PC-3 (cell line): ENCODE measurements at regions not wholly inside any gene's neighbourhood (a gene's known extent, or its start where the extent isn't known, plus 50 kb on each side); places are given as distances from the start of the nearest gene placed in this dataset.
"Not testable (repeated sequence)": the region's sequence is repeated elsewhere in the genome, so short reads cannot be mapped to it uniquely, and the experiment has no call there.

Source experiments
- ATAC-seq: fragments of 200-7000 bp; cut with Tn5 transposase; 2 replicates; pipeline ENCODE4 v1.9.1; 2020; ENCODE audit warnings: mild to moderate bottlenecking, moderate library complexity
- BruUV-seq: library from RNA; stranded (reverse); fragments of 400-500 nt; replicated peaks from 2 replicates; lab custom pipeline; 2021; lab: Mats Ljungman, UMichigan
- CTCF ChIA-PET: fragments of 300-600 bp; sonication (Branson Sonifier 250); formaldehyde crosslinking; loops from one replicate; lab custom pipeline; 2022; ENCODE audit warnings: antibody characterized with exemption; lab: Charles Lee
- POLR2A ChIA-PET: fragments of 300-600 bp; sonication (Branson Sonifier 250); formaldehyde crosslinking; loops from one replicate; lab custom pipeline; 2022; ENCODE audit warnings: antibody characterized with exemption; ENCODE audit not compliant: unreplicated experiment; lab: Charles Lee
- DNase-seq: peaks from one replicate; pipeline ENCODE4 v3.0.0-alpha.2; 2015
- H2AFZ ChIP-seq: fragments of 300-600 bp; sonication (generic); 2 replicates; pipeline ENCODE4 v1.6.0; 2016; ENCODE audit warnings: antibody characterized with exemption, low read length
- H3F3A ChIP-seq: fragments of 300-600 bp; sonication (generic); one replicate; pipeline ENCODE4 v1.6.0; 2017; ENCODE audit warnings: antibody characterized with exemption, low read length, control low read depth, mild to moderate bottlenecking; ENCODE audit not compliant: unreplicated experiment
- H3K27ac ChIP-seq: fragments of 300-600 bp; sonication (generic); 2 replicates; pipeline ENCODE4 v1.5.1; 2016; ENCODE audit warnings: mild to moderate bottlenecking, low read length
- H3K27me3 ChIP-seq: fragments of 300-600 bp; sonication (generic); 2 replicates; pipeline ENCODE4 v1.6.1; 2016; ENCODE audit warnings: low read length, mixed read lengths
- H3K36me3 ChIP-seq: fragments of 300-600 bp; sonication (generic); 2 replicates; pipeline ENCODE4 v1.6.1; 2016; ENCODE audit warnings: low read depth, mixed run types, low read length, mixed read lengths
- H3K4me1 ChIP-seq: fragments of 300-600 bp; sonication (generic); 2 replicates; pipeline ENCODE4 v1.5.1; 2016; ENCODE audit warnings: low read length; ENCODE audit not compliant: insufficient read depth
- H3K4me2 ChIP-seq: fragments of 300-600 bp; sonication (generic); 2 replicates; pipeline ENCODE4 v1.6.0; 2016; ENCODE audit warnings: low read length
- H3K4me3 ChIP-seq: fragments of 300-600 bp; sonication (generic); 2 replicates; pipeline ENCODE4 v1.5.1; 2016; ENCODE audit warnings: mild to moderate bottlenecking, low read length, mixed read lengths
- H3K79me2 ChIP-seq: fragments of 300-600 bp; sonication (generic); 2 replicates; pipeline ENCODE4 v1.6.1; 2017; ENCODE audit warnings: low read length, mixed read lengths
- H3K9ac ChIP-seq: fragments of 300-600 bp; sonication (generic); 2 replicates; pipeline ENCODE4 v1.6.0; 2016; ENCODE audit warnings: mild to moderate bottlenecking, low read length
- H3K9me2 ChIP-seq: fragments of 300-600 bp; sonication (generic); replicated peaks from 2 replicates; pipeline ENCODE4 v1.6.1; 2016; ENCODE audit warnings: mixed run types, low read length, mixed read lengths
- H3K9me3 ChIP-seq: fragments of 300-600 bp; sonication (generic); 2 replicates; pipeline ENCODE4 v1.6.1; 2016; ENCODE audit warnings: low read length, mixed read lengths
- H4K20me1 ChIP-seq: fragments of 300-600 bp; sonication (generic); 2 replicates; pipeline ENCODE4 v1.6.1; 2016; ENCODE audit warnings: low read length, mixed read lengths
- EZH2 ChIP-seq: fragments of 300-600 bp; sonication (generic); IDR thresholded peaks from one replicate; pipeline ENCODE4 v1.6.1; 2017; ENCODE audit warnings: antibody characterized with exemption, mild to moderate bottlenecking, low read length; ENCODE audit not compliant: unreplicated experiment
- EZH2phosphoT487 ChIP-seq: fragments of 300-600 bp; sonication (generic); IDR thresholded peaks from 2 replicates; pipeline ENCODE4 v1.6.1; 2018; ENCODE audit warnings: mild to moderate bottlenecking, antibody characterized with exemption, low read length, borderline replicate concordance
- intact Hi-C: fragments of 100-400 bp; cut with micrococcal nuclease; formaldehyde crosslinking; loops from 2 replicates; pipeline ENCODE4 v1.9.0; 2023
- TF ChIP-seq, protein P1 (sequence below): fragments of 300-600 bp; sonication (generic); conservative IDR thresholded peaks from 2 replicates; pipeline ENCODE4 v1.5.1; 2017; ENCODE audit warnings: antibody characterized with exemption, low read depth, mild to moderate bottlenecking, low read length

- ChIA-PET POLR2A (no interaction called here), CTCF (no interaction called here)
- H3K9me3 ChIP-seq, result no peaks in the 10 kb centered on the region
- no peak overlapping the region for H3K27ac ChIP-seq
- no peaks in the 10 kb centered on the region for H3K4me1 ChIP-seq
- DNase-seq (no peak), ATAC-seq (no peak)
- no peaks in the 10 kb centered on the region for H3K79me2 ChIP-seq
- H3K36me3 ChIP-seq, result no peaks in the 10 kb centered on the region
- peaks cover 67% of the 10 kb centered on the region for H3K27me3 ChIP-seq
- H3K4me3 ChIP-seq, result no peak overlapping the region
- TF ChIP-seq EZH2phosphoT487, result no peak
- TF ChIP-seq EZH2, result no peak
- TF ChIP-seq, protein P1, sequence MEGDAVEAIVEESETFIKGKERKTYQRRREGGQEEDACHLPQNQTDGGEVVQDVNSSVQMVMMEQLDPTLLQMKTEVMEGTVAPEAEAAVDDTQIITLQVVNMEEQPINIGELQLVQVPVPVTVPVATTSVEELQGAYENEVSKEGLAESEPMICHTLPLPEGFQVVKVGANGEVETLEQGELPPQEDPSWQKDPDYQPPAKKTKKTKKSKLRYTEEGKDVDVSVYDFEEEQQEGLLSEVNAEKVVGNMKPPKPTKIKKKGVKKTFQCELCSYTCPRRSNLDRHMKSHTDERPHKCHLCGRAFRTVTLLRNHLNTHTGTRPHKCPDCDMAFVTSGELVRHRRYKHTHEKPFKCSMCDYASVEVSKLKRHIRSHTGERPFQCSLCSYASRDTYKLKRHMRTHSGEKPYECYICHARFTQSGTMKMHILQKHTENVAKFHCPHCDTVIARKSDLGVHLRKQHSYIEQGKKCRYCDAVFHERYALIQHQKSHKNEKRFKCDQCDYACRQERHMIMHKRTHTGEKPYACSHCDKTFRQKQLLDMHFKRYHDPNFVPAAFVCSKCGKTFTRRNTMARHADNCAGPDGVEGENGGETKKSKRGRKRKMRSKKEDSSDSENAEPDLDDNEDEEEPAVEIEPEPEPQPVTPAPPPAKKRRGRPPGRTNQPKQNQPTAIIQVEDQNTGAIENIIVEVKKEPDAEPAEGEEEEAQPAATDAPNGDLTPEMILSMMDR, result no peak
- no TSS peak for BruUV-seq
- no peaks in the 10 kb centered on the region for H4K20me1 ChIP-seq
- intact Hi-C loops, result loop anchor here (5.0 kb wide), 1 partner anchor 302 kb away; no protein-coding TSS in a partner anchor
- H3K4me2 ChIP-seq, result no peak overlapping the region
- no peak overlapping the region for H2AFZ ChIP-seq
- no peaks in the 10 kb centered on the region for H3F3A ChIP-seq
- no peaks in the 10 kb centered on the region for H3K9me2 ChIP-seq
- H3K9ac ChIP-seq, result no peak overlapping the region
Measured at GRCh38 chr12:131634037-131634436, 76.9 kb upstream of the SFSWAP start.

DNA sequence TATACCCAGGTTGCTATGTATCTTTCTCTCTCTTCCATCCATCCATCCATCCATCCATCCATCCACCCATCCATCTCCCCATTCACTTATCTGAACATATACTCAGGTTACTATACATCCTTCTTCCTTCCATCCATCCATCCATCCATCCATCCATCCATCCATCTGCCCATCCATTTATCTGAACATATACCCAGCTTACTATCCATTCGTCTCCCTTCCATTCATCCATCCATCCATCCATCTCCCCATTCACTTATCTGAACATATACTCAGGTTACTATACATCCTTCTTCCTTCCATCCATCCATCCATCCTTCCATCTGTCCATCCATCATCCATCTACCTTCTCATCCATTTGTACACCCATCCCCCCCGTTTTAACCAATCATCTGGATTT is 75.9 kb upstream of the SFSWAP start:
- H3K27ac ChIP-seq, H3K9me2 ChIP-seq, H3K4me2 ChIP-seq, ATAC-seq, H3K9me3 ChIP-seq, H4K20me1 ChIP-seq, H3K4me1 ChIP-seq, H3K4me3 ChIP-seq, H3K79me2 ChIP-seq, CTCF ChIA-PET, DNase-seq, intact Hi-C loops, H3K9ac ChIP-seq, BruUV-seq, H3K36me3 ChIP-seq, H2AFZ ChIP-seq, H3F3A ChIP-seq, POLR2A ChIA-PET: not testable (repeated sequence)
- peaks cover 69% of the 10 kb centered on the region for H3K27me3 ChIP-seq

- Histone ChIP-seq H3K36me3 (no peaks in the 10 kb centered on the region), H3K4me2 (no peak overlapping the region), H3K27ac (no peak overlapping the region), H3K9ac (no peak overlapping the region), H3K4me3 (no peak overlapping the region), H3K27me3 (peaks cover 67% of the 10 kb centered on the region), H3K79me2 (no peaks in the 10 kb centered on the region), H3F3A (no peaks in the 10 kb centered on the region), H3K4me1 (no peaks in the 10 kb centered on the region), H3K9me2 (no peaks in the 10 kb centered on the region), H4K20me1 (no peaks in the 10 kb centered on the region), H3K9me3 (no peaks in the 10 kb centered on the region), H2AFZ (no peak overlapping the region)
- no peak for ATAC-seq
- intact Hi-C loops, result no loop called here
- ChIA-PET CTCF (no interaction called here), POLR2A (no interaction called here)
- TF ChIP-seq, protein P1, result no peak
- TF ChIP-seq EZH2 (no peak), EZH2phosphoT487 (no peak)
- DNase-seq, result no peak
- BruUV-seq, result no TSS peak
Measured at GRCh38 chr12:131635491-131636122, 75.3 kb upstream of the SFSWAP start.
